CD14-positive monocyte (primary cell): ENCODE measurements at regions not wholly inside any gene's neighbourhood (a gene's known extent, or its start where the extent isn't known, plus 50 kb on each side); places are given as distances from the start of the nearest gene placed in this dataset.

ENCODE experiments used
- DNase-seq, 3 donors: peaks; one replicate each; pipeline ENCODE4 v3.0.0-alpha.2; 2011 to 2022
- H2AFZ ChIP-seq: 2 replicates; pipeline ENCODE4 v1.6.0; 2012; ENCODE audit warnings: mild to moderate bottlenecking, low read depth, low read length, inconsistent platforms; ENCODE audit not compliant: insufficient read depth, poor library complexity, severe bottlenecking
- H3K27ac ChIP-seq, 2 donors: 1 replicate in 1 of 2; 2 replicates in 1 of 2; pipeline ENCODE4 v1.5.1; 2012 to 2013; ENCODE audit warnings: low read length in 2 of 2, control low read depth in 1 of 2, inconsistent platforms in 1 of 2, low read depth in 1 of 2, mild to moderate bottlenecking in 1 of 2
- H3K27me3 ChIP-seq, 2 donors: one replicate each; pipeline versions ENCODE4 v1.6.0 to v1.6.1; 2011 to 2013; ENCODE audit warnings: low read length in 2 of 2; ENCODE audit not compliant: control insufficient read depth in 2 of 2, insufficient read depth in 2 of 2
- H3K36me3 ChIP-seq, 2 donors: replicated peaks in 1 of 2; 1 replicate in 1 of 2; 2 replicates in 1 of 2; pipeline versions ENCODE4 v1.5.1 to v1.6.1; 2012 to 2013; ENCODE audit warnings: low read length in 2 of 2, control low read depth in 1 of 2, inconsistent platforms in 1 of 2, mild to moderate bottlenecking in 1 of 2; ENCODE audit not compliant: insufficient read depth in 2 of 2, control insufficient read depth in 1 of 2
- H3K4me1 ChIP-seq, 2 donors: 1 replicate in 1 of 2; 2 replicates in 1 of 2; pipeline versions ENCODE4 v1.5.1 to v1.6.1; 2012 to 2013; ENCODE audit warnings: low read length in 2 of 2, control low read depth in 1 of 2, inconsistent platforms in 1 of 2, mild to moderate bottlenecking in 1 of 2, moderate library complexity in 1 of 2; ENCODE audit not compliant: insufficient read depth in 2 of 2, control insufficient read depth in 1 of 2
- H3K4me2 ChIP-seq: replicated peaks from 2 replicates; pipeline ENCODE3; 2012; ENCODE audit warnings: low read length, moderate library complexity, mild to moderate bottlenecking; ENCODE audit not compliant: poor library complexity, severe bottlenecking; ENCODE audit errors: extremely low read depth
- H3K4me3 ChIP-seq, 3 experiments: fragments of 200-600 bp in 1 of 3; sonication (generic) in 1 of 3; replicated peaks in 1 of 3; 1 replicate in 2 of 3; 2 replicates in 1 of 3; pipeline ENCODE4 v1.5.1; 2011 to 2013; ENCODE audit warnings: low read length in 3 of 3, mild to moderate bottlenecking in 3 of 3, control low read depth in 2 of 3, low read depth in 2 of 3, inconsistent platforms in 1 of 3, moderate library complexity in 1 of 3
- H3K79me2 ChIP-seq: 2 replicates; pipeline ENCODE4 v1.6.0; 2012; ENCODE audit warnings: mild to moderate bottlenecking, control low read depth, inconsistent platforms, low read length, moderate library complexity; ENCODE audit not compliant: insufficient read depth
- H3K9ac ChIP-seq: 2 replicates; pipeline ENCODE4 v1.6.0; 2017; ENCODE audit warnings: low read length, mild to moderate bottlenecking; ENCODE audit not compliant: insufficient read depth, poor library complexity, severe bottlenecking
- H3K9me3 ChIP-seq, 2 donors: replicated peaks in 1 of 2; 1 replicate in 1 of 2; 2 replicates in 1 of 2; pipeline versions ENCODE4 v1.5.1 to v1.6.1; 2012 to 2013; ENCODE audit warnings: low read length in 2 of 2, control low read depth in 1 of 2; ENCODE audit not compliant: control insufficient read depth in 1 of 2, insufficient read depth in 1 of 2
- H4K20me1 ChIP-seq: 2 replicates; pipeline ENCODE4 v1.6.0; 2012; ENCODE audit warnings: mild to moderate bottlenecking, low read length, control low read depth, moderate library complexity; ENCODE audit not compliant: insufficient read depth
- H3K27ac Mint-ChIP-seq, 7 donors: one replicate each; pipeline ENCODE4 v1.8.0; 2020; ENCODE audit warnings: mild to moderate bottlenecking in 7 of 7, mixed read lengths in 7 of 7, moderate library complexity in 6 of 7, inconsistent platforms in 2 of 7
- H3K27me3 Mint-ChIP-seq, 3 donors: one replicate each; pipeline ENCODE4 v1.8.0; 2021 to 2022; ENCODE audit warnings: low read depth in 3 of 3, mild to moderate bottlenecking in 3 of 3, mixed read lengths in 3 of 3, moderate library complexity in 3 of 3, inconsistent platforms in 1 of 3
- H3K36me3 Mint-ChIP-seq, 2 donors: one replicate each; pipeline ENCODE4 v1.8.0; 2020; ENCODE audit warnings: mixed read lengths in 2 of 2, inconsistent platforms in 1 of 2, mild to moderate bottlenecking in 1 of 2
- H3K4me1 Mint-ChIP-seq: one replicate; pipeline ENCODE4 v1.8.0; 2020; ENCODE audit warnings: mild to moderate bottlenecking, mixed read lengths
- H3K4me3 Mint-ChIP-seq, 2 donors: one replicate each; pipeline ENCODE4 v1.8.0; 2020; ENCODE audit warnings: mild to moderate bottlenecking in 2 of 2, mixed read lengths in 2 of 2, moderate library complexity in 1 of 2
- H3K9me3 Mint-ChIP-seq, 7 donors: one replicate each; pipeline ENCODE4 v1.8.0; 2020 to 2022; ENCODE audit warnings: mixed read lengths in 7 of 7, mild to moderate bottlenecking in 6 of 7, moderate library complexity in 6 of 7, inconsistent platforms in 2 of 7
- CTCF ChIP-seq: fragments of 200-600 bp; IDR thresholded peaks from one replicate; pipeline ENCODE4 v1.8.0; 2022; ENCODE audit warnings: antibody characterized with exemption, mild to moderate bottlenecking
- WGBS: methylation state at CpG from one replicate; pipeline ENCODE4 v1.1.5; 2013; ENCODE audit warnings: missing lambda C conversion rate; ENCODE audit not compliant: insufficient coverage; 5-methylcytosine and 5-hydroxymethylcytosine counted together
- intact Hi-C, 2 donors: fragments of 100-400 bp; cut with micrococcal nuclease; formaldehyde crosslinking; loops; one replicate each; pipeline versions ENCODE4 v1.15.0 to v1.15.1; 2023

GRCh38 chr2:181304011-181304844 lies 153.0 kb upstream of the ITGA4 start:
- no peaks in the 10 kb centered on the region for H3K27me3 ChIP-seq
- Mint-ChIP-seq H3K36me3 (no peaks in the 10 kb centered on the region), H3K27me3 (no peaks in the 10 kb centered on the region), H3K9me3 (peaks cover 0 to 5% (median 2%) of the 10 kb centered on the region in 7 donors), H3K27ac (peak overlapping the region; percentile 49 to 95 (median 89)), H3K4me3 (peak overlapping the region in 1 of 2 donors; percentile 15), H3K4me1 (peaks cover 69% of the 10 kb centered on the region)
- H3K4me3 ChIP-seq: peak overlapping the region in 1 of 3 experiments; percentile 27
- WGBS: 0% methylated on average over 2 of the region's 5 CpGs
- H3K9me3 ChIP-seq: no peaks in the 10 kb centered on the region
- H2AFZ ChIP-seq: peak overlapping the region; percentile 22
- no peaks in the 10 kb centered on the region for H3K79me2 ChIP-seq
- peaks cover 50 to 64% of the 10 kb centered on the region in 2 donors for H3K4me1 ChIP-seq
- intact Hi-C loops: loop anchor here (10.0 kb wide), 2 partner anchors 49 to 151 kb away; partner anchors contain the start of gene ITGA4 (in 1 of the 2)
- peak; percentile 29 to 63 (median 52) for DNase-seq
- TF ChIP-seq CTCF: no peak
- H3K36me3 ChIP-seq: no peaks in the 10 kb centered on the region
- H4K20me1 ChIP-seq: no peaks in the 10 kb centered on the region
- H3K9ac ChIP-seq: no peak overlapping the region
- peak overlapping the region; percentile 25 to 90 for H3K27ac ChIP-seq
- peak overlapping the region; percentile 43 for H3K4me2 ChIP-seq

GRCh38 chr2:181305301-181306123 lies 151.7 kb upstream of the ITGA4 start:
- intact Hi-C loops: loop anchor here (5.0 to 10.0 kb wide), 4 partner anchors 51 to 152 kb away; partner anchors contain the start of gene ITGA4 (in 2 of the 2)
- DNase-seq: peak; percentile 24 to 66 (median 32)
- no peaks in the 10 kb centered on the region for H3K36me3 ChIP-seq
- no peaks in the 10 kb centered on the region for H3K9me3 ChIP-seq
- H3K36me3 Mint-ChIP-seq: no peaks in the 10 kb centered on the region
- H3K79me2 ChIP-seq: no peaks in the 10 kb centered on the region
- no peaks in the 10 kb centered on the region for H4K20me1 ChIP-seq
- H3K4me1 Mint-ChIP-seq: peaks cover 71% of the 10 kb centered on the region
- peak overlapping the region; percentile 47 to 51 for H3K4me3 Mint-ChIP-seq
- no peaks in the 10 kb centered on the region for H3K27me3 ChIP-seq
- TF ChIP-seq CTCF: no peak
- H3K4me2 ChIP-seq: peak overlapping the region; percentile 62
- WGBS: 0% methylated on average over 2 of the region's 6 CpGs
- peak overlapping the region; percentile 62 to 90 for H3K27ac ChIP-seq
- no peaks in the 10 kb centered on the region for H3K9me3 Mint-ChIP-seq
- H3K27me3 Mint-ChIP-seq: no peaks in the 10 kb centered on the region
- H3K27ac Mint-ChIP-seq: peak overlapping the region; percentile 89 to 95 (median 94)
- H3K4me1 ChIP-seq: peaks cover 54 to 71% of the 10 kb centered on the region in 2 donors
- H3K9ac ChIP-seq: no peak overlapping the region
- H2AFZ ChIP-seq: peak overlapping the region; percentile 52
- H3K4me3 ChIP-seq: peak overlapping the region in 2 of 3 experiments; percentile 19 to 33
